SK-N-SH (cell line): ENCODE measurements at regions not wholly inside any gene's neighbourhood (a gene's known extent, or its start where the extent isn't known, plus 50 kb on each side); places are given as distances from the start of the nearest gene placed in this dataset.

Experiments used
- TF ChIP-seq, protein P1 (sequence below): fragments of 200-600 bp; sonication (generic); IDR thresholded peaks from 2 replicates; pipeline ENCODE4 v1.6.1; 2017; ENCODE audit warnings: antibody characterized with exemption, mild to moderate bottlenecking, moderate library complexity
- TF ChIP-seq, protein P2 (sequence below): IDR thresholded peaks from 2 replicates; pipeline ENCODE4 v1.4.0; 2012; ENCODE audit warnings: low read depth

DNA sequence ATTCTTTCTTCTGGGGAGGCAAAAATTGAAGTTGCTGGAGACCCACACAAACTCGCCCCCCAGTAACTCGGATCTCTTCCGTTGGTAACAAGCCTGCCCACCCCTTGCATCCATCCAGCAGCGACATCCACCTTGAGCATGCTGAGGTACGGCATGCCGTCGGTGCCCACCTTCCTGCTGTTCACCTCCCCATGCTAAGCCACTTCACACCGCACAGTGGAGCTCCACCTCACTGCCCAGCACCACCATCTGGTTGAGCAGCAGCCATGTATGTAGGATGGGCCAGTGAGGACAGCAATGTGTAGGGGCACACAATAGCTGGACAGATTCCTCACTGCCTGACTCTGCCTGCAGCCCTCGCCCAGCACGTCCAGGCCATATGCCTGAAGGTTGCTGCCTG, 138.1 kb upstream of the ZNF92 start:
- TF ChIP-seq, protein P1, sequence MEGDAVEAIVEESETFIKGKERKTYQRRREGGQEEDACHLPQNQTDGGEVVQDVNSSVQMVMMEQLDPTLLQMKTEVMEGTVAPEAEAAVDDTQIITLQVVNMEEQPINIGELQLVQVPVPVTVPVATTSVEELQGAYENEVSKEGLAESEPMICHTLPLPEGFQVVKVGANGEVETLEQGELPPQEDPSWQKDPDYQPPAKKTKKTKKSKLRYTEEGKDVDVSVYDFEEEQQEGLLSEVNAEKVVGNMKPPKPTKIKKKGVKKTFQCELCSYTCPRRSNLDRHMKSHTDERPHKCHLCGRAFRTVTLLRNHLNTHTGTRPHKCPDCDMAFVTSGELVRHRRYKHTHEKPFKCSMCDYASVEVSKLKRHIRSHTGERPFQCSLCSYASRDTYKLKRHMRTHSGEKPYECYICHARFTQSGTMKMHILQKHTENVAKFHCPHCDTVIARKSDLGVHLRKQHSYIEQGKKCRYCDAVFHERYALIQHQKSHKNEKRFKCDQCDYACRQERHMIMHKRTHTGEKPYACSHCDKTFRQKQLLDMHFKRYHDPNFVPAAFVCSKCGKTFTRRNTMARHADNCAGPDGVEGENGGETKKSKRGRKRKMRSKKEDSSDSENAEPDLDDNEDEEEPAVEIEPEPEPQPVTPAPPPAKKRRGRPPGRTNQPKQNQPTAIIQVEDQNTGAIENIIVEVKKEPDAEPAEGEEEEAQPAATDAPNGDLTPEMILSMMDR = no peak
- TF ChIP-seq, protein P2, sequence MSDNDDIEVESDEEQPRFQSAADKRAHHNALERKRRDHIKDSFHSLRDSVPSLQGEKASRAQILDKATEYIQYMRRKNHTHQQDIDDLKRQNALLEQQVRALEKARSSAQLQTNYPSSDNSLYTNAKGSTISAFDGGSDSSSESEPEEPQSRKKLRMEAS = no peak
